T47D (cell line): ENCODE measurements at regions not wholly inside any gene's neighbourhood (a gene's known extent, or its start where the extent isn't known, plus 50 kb on each side); places are given as distances from the start of the nearest gene placed in this dataset.

ENCODE experiments used
- DNase-seq, 2 experiments: peaks; one replicate each; pipeline versions ENCODE4 v3.0.0 to v3.0.0-alpha.2; 2011 to 2012; ENCODE audit warnings: low read depth in 1 of 2, low spot score in 1 of 2
- JUND ChIP-seq: IDR thresholded peaks from 2 replicates; pipeline ENCODE4 v1.6.1; 2012; ENCODE audit warnings: low read depth
- in situ Hi-C: cut with HindIII; loops from 2 replicates; pipeline ENCODE4 v1.10.0; 2016; ENCODE audit warnings: low sequenced_read_pairs, low pct_unique_long_range_greater_than_20kb

DNA sequence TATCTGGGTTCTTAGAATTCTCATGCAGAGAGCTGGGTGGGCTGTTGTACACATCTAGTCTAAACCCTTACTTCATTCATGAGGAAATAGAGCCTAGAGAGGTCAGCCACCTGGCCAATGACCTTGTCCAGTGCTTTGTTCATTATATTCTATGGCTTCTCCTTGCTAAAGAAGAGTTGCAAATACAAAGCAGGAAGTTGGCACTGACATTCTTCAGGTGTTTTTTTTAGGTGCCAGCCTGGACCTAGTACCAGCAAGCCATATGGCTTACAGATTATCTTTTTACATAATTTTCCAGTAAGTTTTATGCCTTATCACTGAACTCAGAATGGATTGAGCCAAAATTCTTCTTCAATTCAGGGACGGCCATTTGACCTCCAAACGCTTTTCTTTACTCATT lies 54.7 kb upstream of the PGM2 start:
- in situ Hi-C loops, result no loop called here
- TF ChIP-seq JUND, result no peak
- no peak for DNase-seq

DNA sequence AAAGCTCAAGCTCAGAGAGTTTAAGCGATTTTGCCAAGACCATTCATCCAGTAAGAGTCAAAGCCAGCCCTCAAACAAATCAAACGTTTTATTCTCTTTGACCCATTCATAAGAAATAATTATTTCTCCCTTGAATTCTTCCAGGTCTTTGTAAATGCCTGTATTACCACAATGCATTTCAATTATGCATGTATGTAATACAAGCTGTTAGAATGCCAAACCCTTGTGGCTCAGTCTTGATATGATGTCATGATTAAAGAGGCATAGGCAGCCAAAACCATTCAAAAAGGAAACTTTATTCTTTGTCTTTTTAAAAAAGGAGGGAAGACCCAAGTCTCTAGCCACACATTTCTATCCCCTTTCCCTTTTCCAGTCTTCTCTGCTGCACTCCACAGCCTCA lies 56.5 kb upstream of the PGM2 start:
- no peak for DNase-seq
- no peak for TF ChIP-seq JUND
- in situ Hi-C loops, result no loop called here

DNA sequence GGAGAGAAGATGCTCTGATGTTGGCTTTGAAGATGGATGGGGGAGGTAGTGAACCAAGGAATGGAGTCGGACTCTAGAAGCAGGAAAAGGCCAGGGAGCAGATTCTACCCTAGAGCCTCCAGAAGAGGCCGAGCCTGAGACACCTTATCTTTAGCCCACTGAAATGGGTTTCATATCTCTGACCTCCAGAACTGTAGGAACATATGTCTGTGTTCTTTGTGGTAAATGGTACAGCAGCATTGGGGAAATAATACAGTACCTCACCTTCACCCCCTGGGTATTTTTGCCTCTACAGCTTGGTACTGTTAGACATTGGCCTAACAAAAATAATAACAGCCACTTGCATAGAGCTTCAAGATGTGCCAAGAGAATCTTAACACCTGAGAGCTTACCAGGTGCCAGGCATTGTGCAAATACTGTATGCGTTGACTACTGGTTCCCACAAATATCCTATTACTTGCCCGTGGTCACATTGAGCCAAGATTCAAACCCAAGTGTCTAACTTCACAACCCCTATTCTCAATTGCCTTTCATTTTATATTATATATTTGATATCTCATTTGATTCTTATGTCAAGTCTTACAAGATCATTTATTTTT lies 57.0 kb upstream of the PGM2 start:
- in situ Hi-C loops, result no loop called here
- DNase-seq, result no peak
- TF ChIP-seq JUND, result no peak

DNA sequence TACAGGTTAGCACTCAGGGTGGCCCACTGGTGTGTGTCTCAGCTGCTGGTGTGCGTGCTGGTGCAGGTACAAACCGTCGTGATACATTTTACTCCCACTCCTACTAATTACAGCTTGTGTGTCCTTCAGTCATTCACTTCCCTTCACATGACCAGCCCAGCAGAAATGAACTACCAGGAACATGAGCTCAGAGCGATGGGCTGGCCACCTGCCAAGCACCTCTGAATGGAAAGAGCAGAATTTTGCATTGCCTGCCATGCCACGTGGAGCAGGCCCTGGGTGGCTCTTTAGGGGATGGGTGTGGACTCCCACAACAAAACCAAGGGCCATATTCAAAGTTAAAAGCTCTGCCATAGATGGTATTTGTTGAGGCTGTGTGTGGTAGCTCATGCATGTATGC lies 58.9 kb upstream of the PGM2 start:
- DNase-seq, result no peak
- in situ Hi-C loops, result no loop called here
- TF ChIP-seq JUND, result no peak

DNA sequence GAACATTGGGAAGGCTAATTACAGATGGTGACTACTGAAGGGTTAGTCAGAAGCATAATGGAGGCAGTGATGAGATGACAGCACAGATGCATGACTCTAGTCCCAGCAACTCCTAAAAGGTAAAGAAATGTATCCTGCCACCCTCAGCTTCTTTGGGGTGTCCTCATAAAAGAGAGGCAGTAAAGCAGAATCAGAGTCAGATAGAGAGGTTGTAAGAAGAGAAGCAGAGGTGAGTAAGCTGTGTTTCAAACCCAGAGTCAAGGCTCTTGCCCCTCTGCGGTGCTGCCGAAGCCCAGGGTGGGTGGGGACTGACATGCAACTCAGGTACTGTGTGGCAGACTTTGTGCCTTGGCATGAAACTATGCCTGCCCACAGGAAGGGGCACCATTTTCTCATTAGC lies 59.5 kb upstream of the PGM2 start:
- no peak for TF ChIP-seq JUND
- no peak for DNase-seq
- in situ Hi-C loops, result no loop called here

DNA sequence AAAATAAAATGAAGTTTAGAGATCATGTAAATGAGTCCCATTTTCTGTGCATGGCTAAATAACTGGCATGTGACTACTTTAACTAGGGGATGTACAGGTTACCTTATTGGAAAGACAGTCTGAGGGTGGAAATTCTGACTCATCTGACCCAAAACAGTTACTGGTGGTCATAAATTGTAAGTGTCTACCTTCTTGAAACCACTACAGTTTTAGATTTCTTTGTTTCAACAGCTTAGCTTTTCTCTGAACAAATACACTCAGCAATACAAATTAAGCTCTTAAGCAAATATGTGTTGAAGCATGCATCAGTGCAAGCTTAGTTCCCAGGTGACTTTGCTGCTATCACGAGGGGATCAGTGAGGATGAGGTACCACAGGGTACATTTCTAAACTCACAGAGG lies 60.7 kb upstream of the PGM2 start:
- peak; percentile 8 to 16 for DNase-seq
- TF ChIP-seq JUND, result no peak
- in situ Hi-C loops, result no loop called here

DNA sequence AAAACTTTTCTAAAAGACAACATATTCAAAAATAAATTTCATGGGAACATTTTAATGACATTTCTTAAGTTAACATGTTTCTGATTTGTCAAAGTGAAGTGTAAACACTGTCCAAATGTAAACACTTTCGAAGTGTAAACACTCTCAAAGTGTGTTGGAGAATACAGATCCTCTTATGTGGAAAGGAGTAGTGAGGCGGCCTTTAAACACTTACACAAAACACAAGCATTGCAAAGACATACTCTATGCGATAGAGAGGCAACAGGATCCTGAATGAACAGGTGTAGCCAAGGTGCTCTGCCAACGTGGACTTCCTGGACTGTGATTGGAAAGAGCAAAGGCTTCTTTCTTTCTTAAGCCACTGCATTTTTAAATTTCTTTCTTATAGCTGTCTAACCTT lies 62.7 kb upstream of the PGM2 start:
- in situ Hi-C loops, result no loop called here
- TF ChIP-seq JUND, result no peak
- DNase-seq, result no peak

DNA sequence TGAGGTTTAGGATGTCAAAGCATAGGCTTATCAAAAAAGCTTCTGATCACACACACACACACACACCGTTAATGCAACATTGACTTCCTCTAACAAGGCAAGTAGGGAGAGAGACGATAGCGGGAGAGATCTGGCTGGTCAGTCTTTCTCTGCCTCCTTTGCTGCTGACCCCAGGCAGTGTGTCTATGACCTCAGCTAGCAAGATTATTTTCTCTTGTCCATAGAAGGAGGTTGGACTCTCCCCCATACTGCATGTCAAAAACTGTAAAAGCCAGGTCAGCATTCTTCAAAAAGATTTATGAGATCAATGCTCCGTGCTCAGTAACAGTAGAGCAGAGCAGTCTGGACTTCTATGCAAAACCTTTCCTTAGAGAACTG lies 63.5 kb upstream of the PGM2 start:
- DNase-seq, result no peak
- TF ChIP-seq JUND, result no peak
- in situ Hi-C loops, result no loop called here

DNA sequence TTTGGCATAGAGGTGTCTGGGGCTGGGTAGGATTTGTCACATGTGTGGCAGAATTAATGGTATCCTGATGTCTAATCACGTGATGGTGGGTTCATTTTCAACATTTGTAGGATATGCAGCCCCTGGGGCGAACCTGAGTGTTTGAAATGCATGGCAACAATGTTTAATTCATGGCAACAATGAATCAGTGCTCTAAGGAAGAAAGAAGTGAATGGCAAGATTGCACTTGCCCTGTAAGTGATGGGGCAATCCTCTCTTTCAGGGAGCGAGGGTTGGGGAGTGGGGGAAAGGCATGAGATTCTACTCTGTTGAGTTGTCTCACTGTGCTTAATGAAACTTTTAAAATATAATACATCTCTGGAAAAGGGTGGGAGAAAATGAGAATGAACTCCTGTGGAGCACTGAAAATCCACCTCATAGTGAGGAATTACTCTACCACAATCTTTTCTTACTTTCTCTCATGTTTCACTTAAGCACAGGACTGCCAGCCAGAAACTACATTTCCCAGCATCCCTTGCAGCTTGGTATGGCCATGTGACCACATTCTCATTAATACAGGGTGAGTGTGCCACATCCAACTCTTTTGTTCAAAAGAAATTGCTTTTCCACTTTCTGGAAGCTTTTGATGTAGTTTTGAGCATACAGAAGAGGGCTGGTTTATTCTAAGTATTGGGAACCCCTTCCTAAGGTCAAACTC lies 64.0 kb upstream of the PGM2 start:
- no peak for TF ChIP-seq JUND
- in situ Hi-C loops, result no loop called here
- DNase-seq, result peak in 1 of 2 experiments; percentile 54

DNA sequence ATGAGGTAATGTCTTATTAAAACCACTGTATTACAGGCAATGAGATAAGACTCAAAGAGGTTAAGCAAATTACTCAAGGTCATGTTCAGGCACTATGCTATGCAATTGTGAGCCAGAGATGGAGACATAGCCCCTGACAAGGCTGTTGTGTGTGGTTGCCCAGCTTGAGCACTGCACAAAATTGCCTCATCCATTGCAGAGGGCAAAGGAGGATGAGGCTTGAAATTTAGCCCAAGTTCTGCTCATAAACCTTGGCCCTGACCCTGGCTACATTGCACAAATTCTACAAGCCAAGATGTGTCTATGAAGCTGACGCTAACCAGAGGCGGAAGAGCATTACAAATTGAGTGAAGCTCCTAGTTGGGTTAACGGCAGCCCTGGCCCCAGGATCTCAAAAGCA lies 65.6 kb upstream of the PGM2 start:
- no peak for TF ChIP-seq JUND
- in situ Hi-C loops, result no loop called here
- DNase-seq, result no peak

DNA sequence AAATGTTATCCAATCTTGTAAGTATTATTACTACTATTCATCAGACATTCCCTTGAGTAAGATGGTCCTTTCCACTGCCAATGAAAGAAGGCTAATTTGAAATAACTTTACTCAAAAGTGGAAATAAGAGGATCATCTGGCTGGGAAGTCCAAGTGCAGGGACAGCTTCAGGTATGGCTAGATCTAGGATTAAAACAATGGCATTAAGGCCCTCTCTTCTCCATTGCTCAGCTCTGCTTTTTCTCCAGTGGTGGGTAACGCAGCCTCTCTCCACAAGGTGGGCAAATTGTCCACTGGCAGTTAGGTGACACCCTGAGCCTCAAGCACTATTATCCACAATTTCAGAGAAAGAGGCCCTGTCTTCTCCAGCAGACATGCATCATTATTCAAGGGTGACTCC lies 66.7 kb upstream of the PGM2 start:
- in situ Hi-C loops, result no loop called here
- no peak for TF ChIP-seq JUND
- no peak for DNase-seq

DNA sequence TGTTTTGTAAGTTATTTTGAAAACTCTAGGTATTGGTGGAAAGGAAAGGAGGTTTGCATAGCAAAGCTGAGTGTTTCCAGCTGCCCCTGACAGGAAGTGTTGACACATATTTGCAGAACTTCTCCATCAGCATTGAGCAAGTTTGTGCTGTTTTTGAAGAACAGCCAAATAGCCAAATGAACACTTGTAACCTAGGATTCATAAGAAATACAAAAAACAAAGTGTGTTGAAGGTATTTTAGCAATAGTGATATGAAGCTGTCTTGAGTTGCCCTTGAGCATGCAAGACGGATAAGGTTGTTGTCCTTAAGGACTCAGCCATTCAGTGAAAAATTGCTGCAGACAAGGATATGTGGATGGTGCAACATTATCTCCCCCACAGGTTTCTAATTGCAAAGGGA lies 68.3 kb upstream of the PGM2 start:
- no peak for DNase-seq
- TF ChIP-seq JUND, result no peak
- in situ Hi-C loops, result no loop called here

DNA sequence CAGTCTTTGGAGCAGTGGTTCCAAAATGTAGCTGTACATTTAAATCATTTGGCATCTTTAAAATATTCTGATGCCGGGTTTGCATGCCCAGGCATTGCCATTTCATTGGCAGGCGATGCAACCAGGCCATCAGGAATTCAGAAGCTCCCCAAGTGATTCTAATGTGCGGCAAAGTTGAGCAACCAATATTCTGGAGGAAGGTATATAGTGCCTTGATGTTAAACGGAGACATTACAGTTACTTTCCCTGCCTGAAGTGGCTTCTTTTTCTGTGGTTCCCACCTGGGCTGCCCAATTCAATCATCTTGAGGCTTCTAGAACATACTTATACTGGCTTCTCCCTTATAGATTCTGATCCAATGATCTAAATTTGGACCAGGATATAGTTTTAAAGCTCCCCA lies 68.7 kb upstream of the PGM2 start:
- TF ChIP-seq JUND, result no peak
- in situ Hi-C loops, result no loop called here

DNA sequence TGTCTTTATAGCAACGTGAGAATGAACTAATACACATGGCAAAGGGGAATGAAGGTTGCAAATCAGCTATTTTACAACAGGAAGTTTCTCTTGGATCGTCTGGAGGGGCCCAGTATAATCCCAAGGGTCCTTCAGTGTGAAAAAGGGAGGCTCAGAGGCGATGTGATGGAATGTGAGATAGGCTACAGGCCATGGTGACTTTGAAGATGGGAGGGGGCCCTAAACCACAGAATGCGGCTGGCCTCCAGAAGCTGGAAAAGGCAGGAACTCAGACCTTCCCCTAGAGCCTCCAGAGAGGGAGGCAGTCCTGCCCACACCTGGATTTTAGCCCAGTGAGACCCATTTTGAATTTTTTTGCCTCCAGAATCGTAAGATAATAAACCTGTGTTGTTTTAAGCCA lies 69.4 kb upstream of the PGM2 start:
- in situ Hi-C loops, result no loop called here
- TF ChIP-seq JUND, result no peak
- no peak for DNase-seq

More for the DNA sequence above, 68.7 kb upstream of the PGM2 start:
- DNase-seq, result no peak
